CD8-positive, alpha-beta memory T cell (primary cell): ENCODE measurements at regions not wholly inside any gene's neighbourhood (a gene's known extent, or its start where the extent isn't known, plus 50 kb on each side); places are given as distances from the start of the nearest gene placed in this dataset.
"Not testable (repeated sequence)": the region's sequence is repeated elsewhere in the genome, so short reads cannot be mapped to it uniquely, and the experiment has no call there.

ENCODE experiments used
- CTCF ChIA-PET: fragments of 350-600 bp; sonication (Branson Sonifier 250); formaldehyde crosslinking; loops from one replicate; lab custom pipeline; 2021; ENCODE audit warnings: antibody characterized with exemption; lab: Charles Lee
- POLR2A ChIA-PET: fragments of 350-600 bp; sonication (Branson Sonifier 250); formaldehyde crosslinking; loops from one replicate; lab custom pipeline; 2021; ENCODE audit warnings: antibody characterized with exemption; lab: Charles Lee
- DNase-seq, 5 donors: peaks; one replicate each; pipeline versions ENCODE4 v3.0.0 to v3.0.0-alpha.2; 2020 to 2022; ENCODE audit warnings: mixed read lengths in 1 of 5
- H3K27ac ChIP-seq: one replicate; pipeline ENCODE4 v1.7.0; 2013; ENCODE audit warnings: low read depth, mild to moderate bottlenecking, low read length, moderate library complexity
- H3K27me3 ChIP-seq: 2 replicates; pipeline ENCODE4 v1.7.0; 2013; ENCODE audit warnings: low read length, mild to moderate bottlenecking; ENCODE audit not compliant: insufficient read depth, poor library complexity, severe bottlenecking
- H3K36me3 ChIP-seq: 2 replicates; pipeline ENCODE4 v1.7.0; 2013; ENCODE audit warnings: mild to moderate bottlenecking, low read length, moderate library complexity; ENCODE audit not compliant: insufficient read depth
- H3K4me1 ChIP-seq: 2 replicates; pipeline ENCODE4 v1.7.0; 2013; ENCODE audit warnings: mild to moderate bottlenecking, low read length, moderate library complexity; ENCODE audit not compliant: insufficient read depth
- H3K4me3 ChIP-seq: 2 replicates; pipeline ENCODE4 v1.7.0; 2013; ENCODE audit warnings: mild to moderate bottlenecking, low read length
- H3K9me3 ChIP-seq: 2 replicates; pipeline ENCODE4 v1.7.0; 2013; ENCODE audit warnings: mild to moderate bottlenecking, low read length
- H3K27ac Mint-ChIP-seq, 8 donors: one replicate each; pipeline ENCODE4 v1.8.0; 2020 to 2021; ENCODE audit warnings: mixed read lengths in 8 of 8, mild to moderate bottlenecking in 6 of 8, inconsistent platforms in 3 of 8, moderate library complexity in 3 of 8
- H3K27me3 Mint-ChIP-seq, 2 donors: one replicate each; pipeline ENCODE4 v1.8.0; 2020 to 2021; ENCODE audit warnings: mixed read lengths in 2 of 2, mild to moderate bottlenecking in 1 of 2, moderate library complexity in 1 of 2
- H3K36me3 Mint-ChIP-seq, 3 donors: one replicate each; pipeline ENCODE4 v1.8.0; 2020 to 2021; ENCODE audit warnings: mixed read lengths in 3 of 3, inconsistent platforms in 1 of 3, mild to moderate bottlenecking in 1 of 3
- H3K4me1 Mint-ChIP-seq, 3 donors: one replicate each; pipeline ENCODE4 v1.8.0; 2020 to 2021; ENCODE audit warnings: mixed read lengths in 3 of 3, inconsistent platforms in 1 of 3, mild to moderate bottlenecking in 1 of 3
- H3K4me3 Mint-ChIP-seq, 7 donors: one replicate each; pipeline ENCODE4 v1.8.0; 2020 to 2021; ENCODE audit warnings: mixed read lengths in 7 of 7, mild to moderate bottlenecking in 6 of 7, moderate library complexity in 4 of 7, inconsistent platforms in 2 of 7
- H3K9me3 Mint-ChIP-seq, 5 donors: one replicate each; pipeline ENCODE4 v1.8.0; 2020 to 2022; ENCODE audit warnings: mixed read lengths in 5 of 5, mild to moderate bottlenecking in 3 of 5, moderate library complexity in 2 of 5, inconsistent platforms in 1 of 5

DNA sequence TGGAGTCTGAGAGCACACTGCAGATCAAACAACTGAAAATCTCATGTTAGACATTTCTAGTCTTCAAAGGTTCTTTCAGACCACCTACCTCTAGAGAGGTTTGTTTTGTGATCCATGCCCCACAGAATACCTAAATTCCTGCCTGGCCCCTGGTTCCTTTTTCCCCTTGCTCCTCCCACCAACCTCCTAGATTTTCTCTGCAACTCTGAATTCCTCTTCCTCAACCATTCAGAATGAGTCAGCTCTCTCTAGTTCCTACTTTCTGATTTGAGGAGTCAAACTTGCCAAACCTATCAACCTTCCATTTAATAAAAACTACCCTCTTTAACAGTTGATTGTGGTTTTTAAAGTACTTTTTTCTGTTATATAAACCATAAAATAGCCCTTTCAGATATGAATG is 83.2 kb upstream of the ZNF462 start:
- Histone ChIP-seq H3K27me3 (no peaks in the 10 kb centered on the region), H3K4me3 (no peak overlapping the region), H3K36me3 (no peaks in the 10 kb centered on the region), H3K4me1 (no peaks in the 10 kb centered on the region), H3K27ac (no peak overlapping the region), H3K9me3 (no peaks in the 10 kb centered on the region)
- Mint-ChIP-seq H3K27ac (no peak overlapping the region), H3K4me3 (no peak overlapping the region), H3K27me3 (no peaks in the 10 kb centered on the region), H3K4me1 (no peaks in the 10 kb centered on the region), H3K36me3 (no peaks in the 10 kb centered on the region), H3K9me3 (peaks cover 0 to 19% (median 2%) of the 10 kb centered on the region in 5 donors)
- ChIA-PET CTCF (no interaction called here), POLR2A (no interaction called here)
- no peak for DNase-seq

DNA sequence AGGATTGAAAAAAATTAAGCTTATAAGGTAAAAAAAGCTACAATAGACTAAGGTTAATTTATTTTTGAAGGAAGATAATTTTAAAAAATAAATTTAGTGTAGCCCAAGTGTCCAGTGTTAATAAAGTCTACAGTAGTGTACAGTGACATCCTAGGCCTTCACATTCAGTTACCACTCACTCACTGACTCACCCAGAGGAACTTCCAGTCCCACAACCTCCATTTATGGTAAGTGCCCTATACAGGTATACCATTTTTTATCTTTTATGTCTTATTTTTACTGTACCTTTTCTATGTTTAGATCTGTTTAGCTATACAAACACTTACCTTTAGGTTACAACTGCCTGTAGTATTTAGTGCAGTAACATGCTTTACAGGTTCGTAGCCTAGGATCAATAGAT is 79.8 kb upstream of the ZNF462 start:
- Mint-ChIP-seq H3K27ac (no peak overlapping the region), H3K4me1 (no peaks in the 10 kb centered on the region), H3K4me3 (no peak overlapping the region), H3K36me3 (no peaks in the 10 kb centered on the region), H3K27me3 (peaks cover 0 to 2% of the 10 kb centered on the region in 2 donors), H3K9me3 (peaks cover 0 to 21% (median 4%) of the 10 kb centered on the region in 5 donors)
- no peaks in the 10 kb centered on the region for H3K9me3 ChIP-seq
- no peaks in the 10 kb centered on the region for H3K27me3 ChIP-seq
- H3K27ac ChIP-seq = no peak overlapping the region
- H3K36me3 ChIP-seq = no peaks in the 10 kb centered on the region
- H3K4me1 ChIP-seq = no peaks in the 10 kb centered on the region
- CTCF ChIA-PET = no interaction called here
- H3K4me3 ChIP-seq = no peak overlapping the region
- DNase-seq = no peak
- POLR2A ChIA-PET = no interaction called here

DNA sequence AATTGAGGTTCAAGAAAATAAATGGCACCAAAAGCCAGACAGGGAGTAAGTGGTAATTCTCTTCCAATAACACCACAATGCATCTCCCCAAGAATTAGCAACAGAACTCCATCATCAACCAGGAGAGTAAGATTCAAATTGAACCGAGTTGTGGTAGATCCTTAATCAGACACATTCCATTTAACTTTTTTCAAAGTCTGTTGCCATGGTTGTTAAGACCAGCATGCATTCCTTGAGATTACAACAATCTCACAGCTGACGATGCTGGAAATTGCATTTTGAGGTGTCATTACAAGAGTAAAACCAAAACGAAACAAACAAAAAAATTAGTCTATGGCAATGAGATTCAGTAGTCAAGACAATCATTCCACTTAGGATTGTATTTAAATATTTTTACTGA is 78.9 kb upstream of the ZNF462 start:
- Mint-ChIP-seq H3K27ac (no peak overlapping the region), H3K36me3 (no peaks in the 10 kb centered on the region), H3K4me3 (no peak overlapping the region), H3K9me3 (peaks cover 0 to 21% (median 7%) of the 10 kb centered on the region in 5 donors), H3K27me3 (peaks cover 0 to 3% of the 10 kb centered on the region in 2 donors), H3K4me1 (no peaks in the 10 kb centered on the region)
- Histone ChIP-seq H3K27me3 (no peaks in the 10 kb centered on the region), H3K36me3 (no peaks in the 10 kb centered on the region), H3K9me3 (no peaks in the 10 kb centered on the region), H3K27ac (no peak overlapping the region), H3K4me1 (no peaks in the 10 kb centered on the region), H3K4me3 (no peak overlapping the region)
- POLR2A ChIA-PET = no interaction called here
- DNase-seq = no peak
- CTCF ChIA-PET = no interaction called here

DNA sequence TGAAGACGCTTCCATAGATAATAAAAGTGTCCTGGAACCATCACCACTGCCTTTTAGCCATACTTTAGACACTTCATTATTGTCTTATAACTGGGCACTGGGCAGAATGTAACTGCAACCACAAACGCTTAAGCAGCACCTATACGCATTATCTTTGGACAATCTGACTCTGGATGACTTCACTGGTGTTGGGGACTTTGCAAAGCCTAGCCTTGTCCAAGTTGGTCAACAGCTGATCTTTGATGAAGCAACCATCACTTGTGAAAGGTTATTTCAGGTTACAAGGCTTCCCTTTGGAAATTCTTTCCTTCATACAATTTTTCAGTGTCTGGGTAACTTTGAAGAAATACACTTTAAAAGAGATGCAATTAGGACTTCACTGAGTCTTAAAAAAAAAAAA is 77.8 kb upstream of the ZNF462 start:
- Histone ChIP-seq H3K9me3 (no peaks in the 10 kb centered on the region), H3K4me1 (no peaks in the 10 kb centered on the region), H3K36me3 (no peaks in the 10 kb centered on the region), H3K27me3 (no peaks in the 10 kb centered on the region), H3K27ac (no peak overlapping the region), H3K4me3 (no peak overlapping the region)
- Mint-ChIP-seq H3K4me1 (no peaks in the 10 kb centered on the region), H3K4me3 (no peak overlapping the region), H3K36me3 (no peaks in the 10 kb centered on the region), H3K9me3 (peaks cover 0 to 17% (median 5%) of the 10 kb centered on the region in 5 donors), H3K27me3 (peaks cover 0 to 3% of the 10 kb centered on the region in 2 donors), H3K27ac (no peak overlapping the region)
- POLR2A ChIA-PET = no interaction called here
- no peak for DNase-seq
- CTCF ChIA-PET = no interaction called here

DNA sequence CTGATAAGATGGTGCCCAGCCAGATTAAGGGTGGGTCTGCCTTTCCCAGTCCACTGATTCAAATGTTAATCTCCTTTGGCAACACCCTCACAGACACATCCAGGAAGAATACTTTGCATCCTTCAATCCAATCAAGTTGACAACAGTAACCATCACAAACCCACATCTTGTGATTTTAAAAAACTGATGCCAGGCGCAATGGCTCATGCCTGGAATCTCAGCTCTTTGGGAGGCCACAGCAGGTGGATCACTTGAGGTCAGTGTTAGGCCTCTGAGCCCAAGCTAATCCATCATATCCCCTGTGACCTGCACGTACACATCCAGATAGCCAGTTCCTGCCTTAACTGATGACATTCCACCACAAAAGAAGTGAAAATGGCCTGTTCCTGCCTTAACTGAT is 74.9 kb upstream of the ZNF462 start:
- H3K4me1 Mint-ChIP-seq, H3K27me3 ChIP-seq, H3K4me3 ChIP-seq, POLR2A ChIA-PET, H3K36me3 ChIP-seq, H3K9me3 ChIP-seq, H3K36me3 Mint-ChIP-seq, H3K27ac Mint-ChIP-seq, CTCF ChIA-PET, DNase-seq, H3K4me3 Mint-ChIP-seq, H3K27ac ChIP-seq, H3K4me1 ChIP-seq, H3K27me3 Mint-ChIP-seq: not testable (repeated sequence)
- H3K9me3 Mint-ChIP-seq = peaks cover 0 to 17% (median 5%) of the 10 kb centered on the region in 5 donors

DNA sequence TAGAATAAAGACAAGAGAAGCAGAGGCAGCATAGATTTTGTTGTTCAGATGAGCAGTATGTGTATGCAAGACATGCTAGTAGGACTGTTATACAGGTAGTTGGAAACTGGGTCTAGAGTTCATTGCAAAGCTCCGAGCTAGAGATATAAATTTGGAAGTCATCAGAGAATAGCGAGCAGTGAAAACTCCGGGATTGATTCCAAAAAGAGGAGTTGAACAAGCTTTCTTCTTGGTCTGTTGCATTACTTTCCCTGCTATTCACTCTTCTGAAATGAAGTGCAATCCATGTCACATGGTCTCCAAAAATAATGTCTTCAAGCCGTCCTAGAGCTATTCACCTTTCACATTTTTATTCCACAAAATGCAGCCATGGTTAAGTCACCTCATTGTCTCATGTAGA is 67.9 kb upstream of the ZNF462 start:
- Histone ChIP-seq H3K27ac (no peak overlapping the region), H3K36me3 (no peaks in the 10 kb centered on the region), H3K4me1 (no peaks in the 10 kb centered on the region), H3K4me3 (no peak overlapping the region), H3K9me3 (no peaks in the 10 kb centered on the region), H3K27me3 (no peaks in the 10 kb centered on the region)
- Mint-ChIP-seq H3K27me3 (no peaks in the 10 kb centered on the region), H3K9me3 (peaks cover 2 to 10% (median 5%) of the 10 kb centered on the region in 5 donors), H3K36me3 (no peaks in the 10 kb centered on the region), H3K27ac (no peak overlapping the region), H3K4me3 (no peak overlapping the region), H3K4me1 (no peaks in the 10 kb centered on the region)
- POLR2A ChIA-PET = no interaction called here
- DNase-seq = no peak
- CTCF ChIA-PET = no interaction called here

DNA sequence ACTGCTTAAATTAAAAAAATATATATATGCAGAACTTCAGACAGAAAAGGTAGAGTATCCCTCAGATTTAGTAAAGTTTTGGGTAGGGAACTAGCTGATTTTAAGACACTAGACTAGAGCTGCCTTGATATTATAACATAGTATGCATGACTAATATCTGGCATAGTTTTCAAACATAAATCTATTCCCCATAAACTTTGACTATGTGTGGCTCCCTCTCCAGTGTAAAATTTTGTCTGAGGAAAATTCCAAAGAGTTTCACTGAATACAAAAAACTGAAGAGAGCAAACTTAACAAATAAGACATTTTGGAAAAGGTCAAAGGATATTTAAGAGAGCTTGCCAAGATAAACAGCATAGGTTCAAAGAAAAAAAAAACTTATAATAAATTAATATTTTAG is 66.2 kb upstream of the ZNF462 start:
- Histone ChIP-seq H3K4me3 (no peak overlapping the region), H3K36me3 (no peaks in the 10 kb centered on the region), H3K27me3 (no peaks in the 10 kb centered on the region), H3K9me3 (no peaks in the 10 kb centered on the region), H3K27ac (no peak overlapping the region), H3K4me1 (no peaks in the 10 kb centered on the region)
- POLR2A ChIA-PET = no interaction called here
- no peak overlapping the region for H3K4me3 Mint-ChIP-seq
- CTCF ChIA-PET = no interaction called here
- H3K4me1 Mint-ChIP-seq = no peaks in the 10 kb centered on the region
- DNase-seq = no peak
- no peak overlapping the region for H3K27ac Mint-ChIP-seq
- H3K9me3 Mint-ChIP-seq = peaks cover 3 to 10% (median 5%) of the 10 kb centered on the region in 5 donors
- no peaks in the 10 kb centered on the region for H3K36me3 Mint-ChIP-seq
- H3K27me3 Mint-ChIP-seq = no peaks in the 10 kb centered on the region

DNA sequence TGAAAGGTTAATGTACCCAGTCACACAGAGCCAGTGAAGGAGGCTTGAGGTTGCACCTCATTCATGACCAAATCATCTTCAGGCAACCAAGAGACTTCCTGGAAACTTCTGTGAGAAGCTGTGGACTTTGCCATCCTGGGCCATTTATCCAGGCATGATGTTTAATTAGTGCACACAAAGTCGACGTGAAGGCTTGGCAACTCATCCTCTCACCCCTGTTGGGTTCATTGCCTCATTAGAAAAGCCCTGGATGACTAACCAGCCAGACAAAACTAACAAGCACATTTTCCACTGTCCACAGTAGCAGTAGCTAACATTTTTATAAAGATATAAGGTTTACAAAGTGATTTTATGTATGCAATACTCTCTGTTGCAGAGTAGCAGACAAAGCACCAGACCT is 65.7 kb upstream of the ZNF462 start:
- Mint-ChIP-seq H3K4me3 (no peak overlapping the region), H3K9me3 (peaks cover 5 to 10% (median 5%) of the 10 kb centered on the region in 5 donors), H3K27ac (no peak overlapping the region), H3K4me1 (no peaks in the 10 kb centered on the region), H3K36me3 (no peaks in the 10 kb centered on the region), H3K27me3 (no peaks in the 10 kb centered on the region)
- H3K36me3 ChIP-seq = no peaks in the 10 kb centered on the region
- H3K4me1 ChIP-seq = no peaks in the 10 kb centered on the region
- H3K27me3 ChIP-seq = no peaks in the 10 kb centered on the region
- H3K9me3 ChIP-seq = no peaks in the 10 kb centered on the region
- H3K27ac ChIP-seq = no peak overlapping the region
- H3K4me3 ChIP-seq = no peak overlapping the region
- POLR2A ChIA-PET = no interaction called here
- DNase-seq = no peak
- CTCF ChIA-PET = no interaction called here
